GM18867 (cell line): ENCODE measurements at regions not wholly inside any gene's neighbourhood (a gene's known extent, or its start where the extent isn't known, plus 50 kb on each side); places are given as distances from the start of the nearest gene placed in this dataset.

ENCODE experiments used
- ATAC-seq: cut with Tn5 transposase; IDR thresholded peaks from one replicate; pipeline ENCODE4 v1.9.1; 2021; ENCODE audit warnings: mild to moderate bottlenecking, moderate library complexity; ENCODE audit not compliant: unreplicated experiment

DNA sequence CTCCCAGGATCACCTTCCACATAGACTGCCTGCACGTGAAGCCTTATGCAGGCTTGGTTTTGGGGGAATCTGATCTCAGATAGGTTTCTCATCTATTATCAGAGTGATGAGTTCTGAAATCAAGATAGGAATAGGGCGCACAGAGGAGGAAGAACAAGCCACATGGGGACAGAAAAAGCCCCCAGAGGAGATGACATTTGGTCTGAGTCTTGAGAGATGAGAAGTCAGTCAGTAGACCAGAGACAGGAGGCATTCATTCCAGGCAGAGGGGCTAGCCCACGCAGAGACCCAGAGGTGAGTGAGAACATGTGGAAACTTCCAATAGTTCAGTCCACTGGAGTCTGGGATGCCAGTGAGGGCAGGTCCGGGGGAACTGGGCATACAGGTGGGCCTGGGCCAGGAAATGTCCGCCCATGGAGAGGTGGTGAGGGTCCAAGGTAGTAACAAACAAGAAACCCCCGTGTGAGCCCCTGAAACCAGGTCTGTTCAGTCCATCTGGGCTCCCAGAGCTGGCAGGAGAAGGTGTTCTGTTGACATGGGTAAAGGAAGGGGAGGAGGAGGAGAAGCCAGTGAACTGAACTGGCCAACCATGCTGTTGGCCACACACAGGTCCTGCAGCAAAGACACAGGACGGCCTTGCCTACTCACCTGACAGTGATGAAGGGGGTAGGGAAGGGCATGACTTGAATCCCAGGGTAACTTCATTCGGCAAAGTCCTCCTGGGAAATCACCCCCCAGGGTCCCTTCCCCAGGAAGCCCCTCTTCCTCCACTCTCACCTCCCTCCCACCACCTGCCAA is 69.3 kb upstream of the SMNDC1 start:
- ATAC-seq, result no peak

DNA sequence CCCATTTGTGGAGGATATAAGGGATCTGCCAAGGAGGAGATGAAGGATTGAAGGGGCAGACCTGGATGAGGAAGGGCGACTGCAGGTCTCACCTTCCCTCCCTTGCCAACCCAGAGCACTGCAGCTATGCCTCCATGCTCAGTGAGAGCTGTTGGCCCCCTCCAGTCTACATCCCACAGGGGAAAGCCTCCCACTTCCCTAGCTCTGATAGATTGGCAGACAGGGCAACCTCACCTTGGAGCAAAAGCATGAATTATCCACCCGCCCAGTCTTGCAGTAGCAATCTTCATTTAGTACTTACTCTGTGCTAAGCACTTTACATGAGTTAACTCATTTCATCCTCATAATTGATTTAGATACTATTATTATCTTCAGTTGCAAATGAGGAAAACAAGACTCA is 70.4 kb upstream of the SMNDC1 start:
- no peak for ATAC-seq

DNA sequence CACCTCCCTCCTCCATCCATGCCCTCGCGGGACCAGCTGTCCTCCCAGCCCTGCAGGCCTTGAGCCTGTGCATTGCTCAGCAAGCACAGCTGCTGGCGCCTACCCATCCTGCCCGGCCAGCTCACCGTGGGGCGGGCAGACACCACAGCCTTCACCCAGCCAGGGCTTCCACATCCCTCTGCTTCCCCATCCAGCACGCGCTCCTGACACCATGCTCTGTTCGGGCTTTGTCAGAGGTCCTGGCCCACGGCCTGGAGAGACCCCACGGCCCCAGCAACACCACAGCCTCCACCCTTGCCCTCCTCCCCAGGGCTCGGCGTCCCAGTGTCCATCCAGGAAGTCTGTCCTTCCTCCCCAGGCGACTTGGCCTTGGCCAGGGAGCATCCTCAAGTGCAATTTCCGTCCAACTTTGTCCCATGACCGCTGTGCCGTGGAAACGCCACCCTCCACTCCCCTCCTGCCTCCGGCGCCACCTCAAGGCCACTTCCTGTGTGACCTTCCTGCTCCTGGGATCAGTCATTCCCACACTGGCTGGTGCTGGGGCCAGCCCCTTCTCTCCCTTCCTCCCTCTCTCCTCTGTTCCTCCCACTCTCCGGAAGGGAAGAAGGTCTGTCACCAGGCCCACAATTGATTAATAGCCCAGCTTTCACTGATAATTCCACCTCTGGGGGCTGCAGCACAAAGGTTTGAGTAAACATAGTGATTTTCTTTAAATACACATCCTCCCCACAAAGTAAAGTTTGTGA is 71.5 kb upstream of the SMNDC1 start:
- ATAC-seq, result no peak

DNA sequence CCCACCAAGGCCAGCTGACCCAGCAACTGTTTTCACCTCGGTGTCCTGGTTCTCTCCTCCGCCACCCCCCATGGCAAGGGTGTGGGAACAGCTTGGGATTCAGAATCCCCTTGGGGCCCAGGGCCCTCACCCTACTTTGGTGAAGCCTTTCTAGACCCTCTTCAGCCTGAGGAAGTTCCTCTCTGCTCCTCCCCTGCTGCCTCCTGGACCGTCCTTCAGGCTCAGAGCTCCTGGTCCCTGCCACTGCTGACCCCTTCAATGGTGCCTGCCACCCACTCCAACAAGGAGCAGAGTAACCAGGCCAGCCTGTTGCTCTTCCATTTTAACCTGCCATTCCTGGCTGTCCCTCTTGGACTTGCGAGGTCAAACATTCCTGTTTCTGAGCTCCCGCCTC is 72.0 kb upstream of the SMNDC1 start:
- no peak for ATAC-seq

DNA sequence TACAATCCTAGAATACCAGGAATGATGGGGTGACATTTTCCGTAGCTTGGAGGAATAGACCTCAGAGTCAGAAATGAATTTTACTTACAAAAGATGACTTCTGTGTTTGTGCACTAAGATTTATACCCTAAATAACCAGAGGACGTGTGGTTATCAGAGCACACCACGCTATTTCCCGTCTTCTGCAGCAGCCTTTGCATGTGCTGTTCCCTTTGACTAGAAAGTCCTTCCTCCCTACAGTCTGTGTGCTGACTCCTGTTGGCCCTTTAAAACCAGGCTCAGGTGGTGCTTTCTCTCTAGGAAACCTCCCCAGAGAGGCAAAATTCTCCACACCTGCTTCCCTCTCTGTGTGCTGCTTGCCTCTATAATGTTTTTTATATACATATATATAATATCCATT is 73.3 kb upstream of the SMNDC1 start:
- ATAC-seq, result no peak

DNA sequence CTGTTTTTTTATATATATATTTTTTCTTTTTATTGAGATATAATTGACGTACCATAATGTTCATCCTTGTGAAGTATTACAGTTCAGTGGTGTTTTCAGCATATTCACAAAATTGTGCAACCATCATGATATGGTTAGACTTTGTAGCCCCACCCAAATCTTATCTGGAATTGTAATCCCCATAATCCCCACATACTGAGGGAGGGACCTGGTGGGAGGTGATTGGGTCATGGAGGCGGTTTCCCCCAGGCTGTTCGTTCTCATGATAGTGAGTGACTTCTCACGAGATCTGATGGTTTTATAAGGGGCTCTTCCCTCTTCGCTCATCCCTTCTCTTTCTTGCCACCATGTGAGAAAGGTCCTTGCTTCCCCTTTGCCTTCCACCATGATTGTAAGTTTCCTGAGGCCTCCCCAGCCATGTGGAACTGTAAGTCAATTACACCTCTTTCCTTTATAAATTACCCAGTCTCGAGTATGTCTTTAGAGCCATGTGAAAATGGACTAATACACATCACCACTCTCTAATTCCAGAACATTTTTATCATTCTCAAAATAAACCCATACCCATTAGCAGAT is 73.9 kb upstream of the SMNDC1 start:
- no peak for ATAC-seq

DNA sequence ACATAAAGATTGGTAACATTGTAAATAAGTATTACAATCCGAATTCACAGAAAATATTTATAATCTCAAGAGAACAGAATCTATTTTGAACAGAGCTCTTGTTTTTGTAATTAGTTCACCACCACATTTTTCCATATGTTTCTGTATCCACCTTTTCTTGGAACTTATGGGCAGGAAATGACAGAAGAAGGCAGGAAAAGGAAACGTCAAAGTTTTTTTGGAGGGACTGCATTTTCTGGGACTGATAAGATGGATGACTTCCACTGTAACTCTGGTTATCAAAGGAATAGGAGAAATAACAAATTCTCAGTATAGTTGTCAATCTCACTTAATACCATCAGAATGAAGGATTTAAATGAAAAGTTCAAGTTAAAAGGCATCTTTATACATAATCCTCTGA is 75.1 kb upstream of the SMNDC1 start:
- ATAC-seq, result no peak

DNA sequence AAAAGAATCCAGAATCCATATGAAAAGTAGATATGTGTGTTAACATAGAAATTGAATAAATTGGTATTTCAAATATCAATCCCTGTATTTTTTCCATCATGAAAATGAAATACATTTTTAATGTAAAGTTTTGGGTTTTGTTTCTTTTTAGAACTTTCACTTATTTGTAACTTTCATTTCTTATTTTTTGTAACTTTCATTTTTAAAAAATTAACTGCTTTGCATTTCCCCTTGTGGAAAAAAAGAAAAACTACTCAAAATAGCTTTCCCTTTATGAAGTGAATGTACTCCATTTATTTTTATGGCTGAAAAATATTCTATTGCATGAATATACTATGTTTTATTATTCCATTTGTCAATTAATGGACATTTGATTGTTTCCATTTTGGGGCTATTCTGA is 75.6 kb upstream of the SMNDC1 start:
- ATAC-seq, result no peak

DNA sequence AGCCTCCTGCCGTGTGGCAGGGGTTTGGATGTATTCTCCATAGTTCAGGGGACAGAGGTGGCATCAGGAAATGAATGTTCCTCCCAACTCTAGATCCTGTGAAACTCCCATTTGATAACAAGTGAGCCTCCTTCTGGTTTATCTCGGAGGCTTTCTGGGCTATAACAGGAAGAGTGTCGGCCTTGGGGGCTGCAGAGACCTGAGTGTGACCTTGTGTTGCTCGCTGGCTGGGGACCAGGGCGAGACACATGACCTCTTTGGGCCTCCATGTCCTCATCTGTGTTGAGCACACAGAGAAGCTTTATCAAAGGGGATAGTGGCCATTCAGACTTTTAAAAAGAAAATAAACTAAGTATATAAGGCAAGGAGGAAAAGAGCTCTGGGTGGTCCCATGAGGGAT is 78.0 kb upstream of the SMNDC1 start:
- ATAC-seq, result no peak

DNA sequence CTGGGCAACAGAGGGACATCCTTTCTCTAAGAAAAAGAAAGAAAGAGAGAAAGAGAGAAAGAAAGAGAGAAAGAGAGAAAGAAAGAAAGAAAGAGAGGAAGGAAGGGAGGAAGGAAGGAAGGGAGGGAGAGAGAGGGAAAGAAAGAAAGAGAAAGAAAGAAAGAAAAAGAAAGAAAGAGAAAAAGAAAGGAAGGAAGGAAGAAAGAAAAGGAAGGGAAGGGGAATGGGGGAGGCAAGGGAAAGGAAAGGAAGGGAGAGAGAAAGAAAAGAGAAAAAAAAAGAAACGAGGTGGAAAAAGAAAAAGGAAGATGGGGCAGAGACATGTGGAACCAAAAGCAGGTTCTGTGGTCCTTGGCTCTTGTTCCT is 82.9 kb upstream of the SMNDC1 start:
- ATAC-seq, result no peak

DNA sequence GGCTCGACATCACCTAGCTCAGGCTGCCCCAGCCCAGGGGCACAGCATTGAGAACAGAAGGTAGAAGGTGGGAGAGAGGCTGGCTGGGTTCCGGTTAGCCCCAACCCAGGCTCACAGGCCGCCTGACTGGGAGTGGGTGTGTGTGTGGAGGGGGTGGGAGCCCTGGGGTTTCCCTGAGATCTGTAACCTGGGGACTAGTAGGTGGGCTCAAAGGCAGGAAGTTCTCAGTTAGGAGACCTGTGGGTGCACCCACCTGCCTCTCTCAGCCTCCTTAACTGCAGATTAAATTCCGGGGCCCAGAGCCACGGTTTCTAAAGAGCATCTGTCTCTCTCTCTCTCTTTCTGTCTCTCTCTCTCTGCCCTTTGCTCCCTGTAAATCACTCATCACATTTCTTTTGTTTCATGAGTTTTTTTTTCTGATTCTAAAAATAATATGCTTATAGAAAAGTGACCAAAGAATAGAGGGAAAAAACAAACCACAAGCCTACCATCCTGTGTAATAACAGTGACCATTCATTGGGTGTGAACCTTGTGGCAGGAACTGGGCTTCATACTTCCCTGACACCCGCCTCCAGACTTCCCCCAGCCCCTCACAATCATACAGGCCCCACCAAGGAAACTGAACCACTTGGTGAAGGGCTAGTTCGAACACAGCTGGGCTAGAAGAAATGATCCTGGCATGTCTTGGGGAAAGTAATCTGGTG is 83.4 kb upstream of the SMNDC1 start:
- ATAC-seq, result peak; percentile 88

DNA sequence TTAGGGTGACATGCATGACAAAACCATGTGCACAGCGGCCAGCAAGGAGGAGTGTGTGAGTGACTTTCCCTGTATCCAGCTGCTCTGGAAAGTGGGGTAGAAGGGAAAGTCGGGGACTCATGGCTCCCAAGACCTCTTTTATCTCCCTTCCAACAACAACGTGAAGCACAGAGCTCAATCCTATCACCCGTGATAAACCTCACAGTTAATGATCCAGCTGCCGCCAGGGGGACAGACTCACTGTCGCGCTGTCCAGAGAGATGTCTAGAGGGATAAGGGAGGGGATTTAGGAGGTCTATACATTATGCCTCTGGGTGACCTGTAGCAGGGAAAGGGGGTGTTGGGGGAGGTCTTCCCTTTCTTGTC is 84.0 kb upstream of the SMNDC1 start:
- no peak for ATAC-seq

DNA sequence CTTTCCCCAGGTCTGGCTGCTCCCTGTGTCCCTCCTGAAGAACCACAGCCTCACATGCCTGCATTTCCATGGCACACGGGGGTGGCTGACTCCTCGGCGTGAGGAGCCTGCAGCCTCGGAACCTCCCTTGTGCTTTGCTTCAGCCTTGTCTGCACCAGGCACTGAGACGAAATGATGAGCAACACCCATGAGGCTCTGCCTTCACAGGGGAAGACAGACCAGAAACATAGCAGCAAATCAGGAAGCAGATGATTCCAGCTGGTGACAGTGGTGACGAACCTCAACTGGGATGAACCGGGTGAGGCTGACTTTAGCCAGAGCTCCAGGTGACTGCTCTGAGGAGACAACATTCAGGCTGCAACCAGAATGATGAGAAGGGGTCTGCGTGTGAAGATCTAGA is 84.5 kb upstream of the SMNDC1 start:
- no peak for ATAC-seq

DNA sequence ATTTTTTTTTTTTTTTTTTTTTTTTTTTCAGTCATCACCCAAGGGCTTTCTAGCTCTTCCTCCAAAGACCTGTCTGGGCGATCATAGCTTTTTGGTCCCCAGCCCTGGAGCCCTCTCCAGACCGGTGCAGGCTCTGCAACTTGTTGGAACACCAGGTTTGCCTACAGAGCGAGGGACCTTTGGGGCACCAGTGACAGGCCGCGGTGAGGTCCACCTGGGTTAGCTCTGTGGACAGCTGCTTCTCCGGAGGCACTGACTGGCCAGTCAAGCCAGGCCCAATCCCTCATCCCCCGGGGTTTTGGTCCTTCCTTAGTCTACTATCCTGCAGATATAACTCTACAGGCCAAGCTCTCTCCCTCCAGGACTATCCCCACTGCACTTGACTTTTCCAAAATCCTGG is 86.8 kb upstream of the SMNDC1 start:
- ATAC-seq, result no peak

DNA sequence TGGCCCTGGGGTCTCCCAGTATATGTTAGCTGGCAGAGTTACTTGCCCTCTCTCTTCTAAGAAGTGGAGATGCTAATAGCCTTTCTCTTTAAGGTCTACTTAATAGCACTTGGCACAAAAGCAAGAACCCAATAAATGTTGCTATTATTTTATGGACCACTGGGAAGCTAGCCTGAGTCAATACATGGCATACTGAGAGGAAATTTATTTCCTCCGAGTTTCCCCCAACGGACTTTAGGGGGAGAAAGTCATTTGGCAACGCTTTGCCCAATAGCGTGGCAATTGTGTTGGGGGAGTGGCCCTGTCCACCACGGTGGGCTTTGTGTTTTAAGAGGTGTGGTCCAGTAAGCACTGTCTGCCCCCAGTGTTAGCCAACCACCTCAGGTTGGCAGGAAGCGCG is 87.4 kb upstream of the SMNDC1 start:
- ATAC-seq, result no peak

DNA sequence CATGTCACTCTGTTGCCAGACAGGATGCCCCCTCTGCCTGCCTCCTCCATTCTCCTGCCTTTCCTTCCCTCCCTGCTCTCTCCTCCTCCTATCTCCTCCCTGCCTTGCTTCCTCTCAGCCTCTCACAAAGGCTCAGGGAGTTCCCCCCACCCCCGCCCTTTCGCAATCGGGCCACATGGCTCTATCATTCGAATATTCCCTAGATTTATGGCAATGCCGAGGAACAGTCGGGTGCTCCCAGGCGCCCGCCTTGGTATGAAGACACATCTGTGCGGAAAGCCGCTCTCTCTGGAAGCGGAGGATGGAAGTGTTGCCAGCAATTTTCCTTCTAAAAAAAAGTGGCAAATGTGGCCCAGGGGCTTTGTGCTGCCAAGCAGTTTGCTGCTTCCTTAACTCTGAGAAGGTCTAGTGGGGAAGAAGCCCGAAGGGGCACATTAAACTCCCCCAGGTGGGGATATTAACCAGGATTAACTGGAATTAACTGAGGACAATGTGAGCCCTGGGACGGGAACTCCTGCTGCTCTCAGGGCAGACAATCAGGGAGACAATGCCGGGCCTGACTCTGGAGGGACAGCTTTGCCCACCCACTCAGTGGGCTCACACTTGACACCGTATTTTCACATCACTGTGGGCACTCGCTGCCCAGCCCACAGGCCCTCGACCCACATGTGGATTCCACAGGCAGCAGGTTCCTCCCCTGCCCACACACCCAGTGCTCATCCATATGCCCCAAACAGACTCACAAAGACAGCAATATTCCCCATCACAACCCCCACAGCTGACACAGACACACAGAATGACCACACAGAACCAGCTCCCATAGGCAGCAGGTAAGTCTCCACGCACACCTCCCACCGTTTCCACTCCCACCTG is 88.4 kb upstream of the SMNDC1 start:
- ATAC-seq, result no peak

DNA sequence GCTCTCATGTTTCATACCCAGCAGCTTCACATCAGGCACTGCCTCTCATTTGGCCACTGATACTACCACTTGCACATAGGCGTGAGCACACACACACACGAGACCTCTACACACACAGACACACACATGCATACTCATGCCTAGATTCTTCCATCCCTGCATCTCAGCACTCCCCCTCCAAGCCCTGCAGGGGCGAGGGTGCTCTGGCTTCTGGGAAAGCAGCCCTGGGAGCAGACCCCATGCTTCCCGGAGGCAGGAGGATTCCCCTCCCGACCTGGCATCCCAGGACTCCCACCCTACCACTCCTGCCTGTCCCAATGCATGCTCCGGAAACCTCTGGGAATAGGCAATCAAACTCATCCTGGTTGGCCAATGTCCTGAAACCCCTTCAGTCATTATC is 89.1 kb upstream of the SMNDC1 start:
- no peak for ATAC-seq

DNA sequence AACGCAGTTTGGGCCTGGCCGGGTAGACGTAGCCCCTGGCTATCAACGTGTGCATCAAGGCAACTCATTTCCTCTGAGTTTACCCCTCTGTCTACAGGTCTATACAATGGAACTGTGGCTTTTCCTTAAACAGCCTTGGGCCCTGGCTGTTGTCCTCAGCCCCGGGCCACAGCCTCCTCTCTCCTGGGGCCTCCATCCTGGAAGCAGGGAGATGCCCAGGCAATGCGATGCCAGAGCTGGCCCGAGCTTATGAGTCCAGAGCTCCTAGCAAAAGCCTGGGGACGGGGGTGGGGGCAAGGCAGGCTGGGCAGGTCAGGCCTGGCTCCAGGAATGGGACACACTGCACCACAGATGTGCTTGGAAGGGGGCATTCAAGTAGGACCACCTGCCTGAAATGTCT is 89.6 kb upstream of the SMNDC1 start:
- ATAC-seq, result no peak

DNA sequence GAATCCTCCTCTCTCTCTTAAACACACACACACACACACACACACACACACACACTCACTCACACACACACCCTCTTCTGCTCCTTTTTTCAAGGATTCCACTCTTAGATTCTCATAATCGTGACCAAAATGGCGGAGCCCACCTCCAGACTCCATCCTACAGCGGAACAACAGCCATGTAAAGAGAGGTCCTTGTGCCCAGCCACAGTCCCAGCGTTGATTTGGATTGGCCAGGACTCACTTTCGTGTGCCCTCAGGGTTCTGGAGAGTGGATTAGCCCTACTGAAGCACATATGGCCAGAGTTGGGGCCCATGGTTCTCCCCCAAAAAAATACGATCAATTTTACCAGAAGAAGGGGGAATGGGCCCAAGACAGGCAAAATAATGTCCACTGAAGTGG is 90.2 kb upstream of the SMNDC1 start:
- ATAC-seq, result no peak

DNA sequence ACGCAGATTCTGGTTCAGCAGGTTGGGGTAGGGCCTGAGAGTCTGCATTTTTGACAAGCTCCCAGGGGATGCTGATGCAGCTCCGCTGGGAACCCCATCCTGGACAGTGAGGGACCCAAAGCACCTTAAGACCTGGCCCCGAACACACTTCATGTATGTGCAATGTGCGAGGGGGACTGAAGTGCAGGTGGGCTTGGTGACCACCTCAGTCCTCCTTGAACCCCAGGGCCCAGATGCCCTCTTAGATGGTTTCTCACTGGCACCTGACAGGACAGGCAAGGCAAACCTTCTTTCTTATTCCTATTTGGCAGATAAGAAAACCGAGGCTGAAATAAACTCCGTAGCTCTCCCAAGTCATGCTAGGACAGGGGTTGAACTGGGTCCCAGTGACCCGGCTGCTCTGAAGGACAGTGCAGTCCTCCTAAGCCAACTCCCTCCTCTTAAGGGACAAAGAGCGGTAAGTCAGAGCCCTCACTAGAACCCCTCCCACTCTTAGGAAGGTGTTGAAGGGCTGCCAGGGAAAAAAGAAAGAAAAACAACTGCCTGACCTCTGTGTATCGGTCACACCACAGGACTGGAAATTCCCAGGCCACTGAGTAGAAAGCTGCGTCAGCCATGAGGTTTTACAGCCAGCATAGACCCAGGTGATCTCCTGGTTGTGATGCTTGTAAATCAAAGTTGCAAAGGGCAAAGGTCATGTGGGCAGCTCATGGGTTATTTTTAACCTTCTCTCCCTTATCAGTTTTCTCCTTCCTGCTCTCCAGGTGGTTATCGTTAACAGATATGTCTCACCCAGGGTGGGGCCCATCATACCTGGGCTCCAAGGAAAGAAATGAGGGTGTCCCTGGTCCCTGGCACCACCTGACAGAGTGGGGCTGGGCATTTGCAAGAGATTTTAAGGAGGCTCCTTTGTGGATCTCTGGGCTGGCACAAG is 90.9 kb upstream of the SMNDC1 start:
- ATAC-seq, result peak; percentile 89
